ENCODE measurements at regions not wholly inside any gene's neighbourhood (a gene's known extent, or its start where the extent isn't known, plus 50 kb on each side); places are given as distances from the start of the nearest gene placed in this dataset.
"Not testable (repeated sequence)": the region's sequence is repeated elsewhere in the genome, so short reads cannot be mapped to it uniquely, and the experiment has no call there.

DNA sequence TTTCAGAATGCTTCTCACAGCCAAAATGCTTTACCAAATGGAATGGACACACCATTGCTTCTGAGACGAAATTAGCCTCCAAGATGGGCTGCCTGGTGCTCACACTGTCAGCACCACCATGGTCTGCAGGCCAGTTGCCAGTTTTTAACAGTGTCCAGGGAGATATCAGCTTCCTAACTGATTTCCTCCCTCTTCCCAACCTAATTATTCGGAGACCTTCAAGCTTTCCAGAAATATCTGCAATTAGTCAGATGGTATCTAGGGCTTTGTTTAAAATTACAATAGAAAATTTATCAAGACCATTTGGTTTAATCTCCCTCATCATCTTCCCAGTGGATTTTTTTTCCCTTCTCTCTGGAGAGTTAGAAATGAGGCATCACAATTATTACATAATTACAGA, 287.5 kb downstream of the ZPLD1 start:
- no peak for DNase-seq
- H3K4me3 ChIP-seq, result no peak overlapping the region
- no peaks in the 10 kb centered on the region for H3K27me3 ChIP-seq
- TF ChIP-seq, protein P1, sequence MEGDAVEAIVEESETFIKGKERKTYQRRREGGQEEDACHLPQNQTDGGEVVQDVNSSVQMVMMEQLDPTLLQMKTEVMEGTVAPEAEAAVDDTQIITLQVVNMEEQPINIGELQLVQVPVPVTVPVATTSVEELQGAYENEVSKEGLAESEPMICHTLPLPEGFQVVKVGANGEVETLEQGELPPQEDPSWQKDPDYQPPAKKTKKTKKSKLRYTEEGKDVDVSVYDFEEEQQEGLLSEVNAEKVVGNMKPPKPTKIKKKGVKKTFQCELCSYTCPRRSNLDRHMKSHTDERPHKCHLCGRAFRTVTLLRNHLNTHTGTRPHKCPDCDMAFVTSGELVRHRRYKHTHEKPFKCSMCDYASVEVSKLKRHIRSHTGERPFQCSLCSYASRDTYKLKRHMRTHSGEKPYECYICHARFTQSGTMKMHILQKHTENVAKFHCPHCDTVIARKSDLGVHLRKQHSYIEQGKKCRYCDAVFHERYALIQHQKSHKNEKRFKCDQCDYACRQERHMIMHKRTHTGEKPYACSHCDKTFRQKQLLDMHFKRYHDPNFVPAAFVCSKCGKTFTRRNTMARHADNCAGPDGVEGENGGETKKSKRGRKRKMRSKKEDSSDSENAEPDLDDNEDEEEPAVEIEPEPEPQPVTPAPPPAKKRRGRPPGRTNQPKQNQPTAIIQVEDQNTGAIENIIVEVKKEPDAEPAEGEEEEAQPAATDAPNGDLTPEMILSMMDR (IDR thresholded peaks at IDR 0.05), result no peak
- no peak for TF ChIP-seq POLR2A (IDR thresholded peaks at IDR 0.05)
- H3K4me1 ChIP-seq, result no peaks in the 10 kb centered on the region
- H3K27ac ChIP-seq, result no peak overlapping the region
- H3K36me3 ChIP-seq, result no peaks in the 10 kb centered on the region
- intact Hi-C loops (cut with DNase I), result no loop called here
- no peaks in the 10 kb centered on the region for H3K9me3 ChIP-seq
- WGBS, 2 donors, result 27 to 47% methylated on average over 2 of the region's 2 CpGs

DNA sequence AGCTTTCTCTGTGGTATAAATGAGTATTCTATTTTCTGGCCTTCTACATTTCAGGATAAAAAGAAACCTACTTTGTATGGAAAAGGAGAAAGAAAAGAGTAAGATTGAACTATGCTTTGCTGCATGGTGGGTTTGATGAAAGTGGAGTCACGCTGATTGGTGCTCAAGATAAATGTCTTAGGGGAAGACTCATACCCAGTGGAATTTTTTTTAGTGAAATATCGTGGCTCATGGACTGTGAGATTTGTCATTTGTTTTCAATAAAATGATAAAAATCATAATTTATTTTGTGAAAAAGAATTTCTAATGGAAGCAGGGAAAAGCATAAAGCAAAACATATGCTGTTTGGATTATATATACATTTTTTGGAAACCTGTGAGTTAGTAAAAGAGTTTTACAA, 292.5 kb downstream of the ZPLD1 start:
- intact Hi-C loops (cut with DNase I), result no loop called here

DNA sequence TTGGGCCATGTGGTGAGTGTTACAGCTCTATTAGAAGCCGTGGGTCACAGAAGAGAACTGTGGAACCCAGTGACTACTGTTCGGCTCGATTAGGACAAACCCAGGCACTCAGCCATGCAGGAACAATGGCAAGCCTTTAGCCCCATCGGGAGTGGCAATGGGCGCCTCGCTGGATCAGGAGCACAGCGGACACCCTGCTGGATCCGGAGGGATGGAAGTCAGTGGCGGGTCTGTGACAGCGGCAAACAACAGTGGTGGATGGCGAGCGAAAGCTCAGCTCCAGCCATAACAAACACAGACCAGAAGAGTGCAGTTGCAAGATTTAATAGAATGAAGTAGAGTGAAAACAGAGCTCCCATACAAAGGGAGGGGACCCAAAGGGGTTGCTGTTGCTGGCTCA, 297.8 kb downstream of the ZPLD1 start:
- 77 to 100% methylated on average over 1 to 10 of the region's 12 CpGs for WGBS, 2 donors
- H3K27ac ChIP-seq; H3K36me3 ChIP-seq; intact Hi-C loops (cut with DNase I); DNase-seq; H3K4me1 ChIP-seq; H3K27me3 ChIP-seq; H3K9me3 ChIP-seq; H3K4me3 ChIP-seq: not testable (repeated sequence)

More for the DNA sequence above, 292.5 kb downstream of the ZPLD1 start:
- H3K4me3 ChIP-seq, result no peak overlapping the region
- H3K27ac ChIP-seq, result no peak overlapping the region
- H3K9me3 ChIP-seq, result no peaks in the 10 kb centered on the region
- H3K4me1 ChIP-seq, result no peaks in the 10 kb centered on the region
- no peaks in the 10 kb centered on the region for H3K27me3 ChIP-seq
- 57 to 58% methylated on average over 2 of the region's 2 CpGs for WGBS, 2 donors
- H3K36me3 ChIP-seq, result no peaks in the 10 kb centered on the region
- TF ChIP-seq POLR2A (IDR thresholded peaks at IDR 0.05), result no peak
- TF ChIP-seq, protein P1 (IDR thresholded peaks at IDR 0.05), result no peak
- DNase-seq, result no peak

DNA sequence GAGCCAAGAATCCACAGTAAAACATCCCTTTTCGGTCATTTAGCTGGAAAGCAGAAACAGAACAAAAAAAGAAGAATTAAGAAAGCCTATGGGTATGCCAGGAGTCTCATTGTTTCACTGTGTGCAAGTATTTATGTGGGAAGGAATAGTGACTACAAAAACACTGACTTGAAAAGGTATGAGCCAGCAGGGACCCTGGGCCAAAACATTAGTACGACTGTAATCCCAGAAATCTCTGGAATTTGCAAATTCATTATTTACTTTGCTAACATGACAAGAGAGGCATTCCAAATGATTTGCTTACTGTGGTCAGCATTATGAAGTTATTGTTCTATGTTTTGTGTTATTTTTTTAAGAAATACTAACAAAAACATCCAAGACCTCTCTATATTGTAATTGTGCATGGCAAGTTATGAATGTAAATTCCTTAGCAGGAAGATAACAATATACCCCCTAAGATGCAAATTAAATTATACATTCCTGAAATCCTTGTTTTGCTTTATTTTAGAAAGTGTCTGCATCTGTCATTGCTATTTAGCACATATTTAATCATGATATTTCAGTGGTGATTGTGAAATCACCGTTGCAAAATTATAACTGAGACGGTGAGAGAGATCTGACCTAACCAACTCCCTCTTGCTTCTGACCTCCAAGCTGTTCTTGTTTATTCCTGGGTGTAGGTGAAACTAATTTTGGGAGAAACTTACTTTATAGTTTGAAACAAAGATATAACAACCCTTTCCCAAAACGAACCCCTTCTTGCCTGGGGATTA, 299.2 kb downstream of the ZPLD1 start:
- WGBS, 2 donors, result 32 to 36% methylated on average over 5 of the region's 5 CpGs

DNA sequence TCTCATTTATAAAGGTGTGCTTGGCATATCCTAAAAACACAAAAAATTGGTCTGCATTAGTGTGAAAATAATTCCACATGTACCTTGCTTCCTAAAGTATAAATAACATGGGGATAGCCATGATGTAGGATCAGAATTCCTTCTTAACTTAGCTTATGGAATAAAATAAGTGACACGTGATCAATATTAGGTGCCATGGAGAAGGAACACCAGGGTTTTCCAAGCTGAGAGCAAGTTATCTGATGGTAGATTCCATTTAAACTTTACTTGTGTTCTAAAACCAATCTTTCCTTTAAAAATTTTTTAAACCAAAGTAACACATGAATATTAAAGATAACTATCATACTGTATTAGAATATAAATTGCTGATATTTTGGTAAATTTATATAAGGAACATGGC, 300.5 kb downstream of the ZPLD1 start:
- no peaks in the 10 kb centered on the region for H3K36me3 ChIP-seq
- no peaks in the 10 kb centered on the region for H3K27me3 ChIP-seq
- H3K4me1 ChIP-seq, result no peaks in the 10 kb centered on the region
- H3K9me3 ChIP-seq, result peaks cover 0 to 7% (median 0%) of the 10 kb centered on the region in 3 donors
- intact Hi-C loops (cut with DNase I), result no loop called here
- WGBS, 2 donors, result 75 to 82% methylated on average over 1 of the region's 1 CpG
- H3K27ac ChIP-seq, result no peak overlapping the region
- no peak overlapping the region for H3K4me3 ChIP-seq
- no peak for DNase-seq
- no peak for TF ChIP-seq POLR2A (IDR thresholded peaks at IDR 0.05)
- TF ChIP-seq, protein P1 (IDR thresholded peaks at IDR 0.05), result no peak

More for the DNA sequence above, 299.2 kb downstream of the ZPLD1 start:
- no peaks in the 10 kb centered on the region for H3K4me1 ChIP-seq
- no peaks in the 10 kb centered on the region for H3K36me3 ChIP-seq
- no peak overlapping the region for H3K27ac ChIP-seq
- H3K4me3 ChIP-seq, result no peak overlapping the region
- intact Hi-C loops (cut with DNase I), result no loop called here
- no peaks in the 10 kb centered on the region for H3K27me3 ChIP-seq
- peaks cover 0 to 7% (median 0%) of the 10 kb centered on the region in 3 donors for H3K9me3 ChIP-seq
- no peak for DNase-seq
- TF ChIP-seq POLR2A (IDR thresholded peaks at IDR 0.05), result no peak
- TF ChIP-seq, protein P1 (IDR thresholded peaks at IDR 0.05), result no peak
